SK-N-SH (cell line): ENCODE measurements at regions not wholly inside any gene's neighbourhood (a gene's known extent, or its start where the extent isn't known, plus 50 kb on each side); places are given as distances from the start of the nearest gene placed in this dataset.

ENCODE experiments used
- CTCF ChIP-seq: fragments of 200-600 bp; sonication (generic); IDR thresholded peaks from 2 replicates; pipeline ENCODE4 v1.6.1; 2017; ENCODE audit warnings: antibody characterized with exemption, mild to moderate bottlenecking, moderate library complexity
- EP300 ChIP-seq, 2 experiments: IDR thresholded peaks; 2 replicates each; pipeline versions ENCODE4 v1.4.0 to v1.6.1; 2012; ENCODE audit warnings: borderline replicate concordance in 1 of 2, low read depth in 1 of 2, low read length in 1 of 2
- GABPA ChIP-seq: IDR thresholded peaks from 2 replicates; pipeline ENCODE4 v1.4.0; 2012; ENCODE audit warnings: low read depth, mild to moderate bottlenecking
- MAX ChIP-seq: IDR thresholded peaks from 2 replicates; pipeline ENCODE4 v1.4.0; 2012; ENCODE audit warnings: low read depth
- NFIC ChIP-seq: IDR thresholded peaks from 2 replicates; pipeline ENCODE4 v1.4.0; 2012; ENCODE audit warnings: borderline replicate concordance
- POLR2AphosphoS5 ChIP-seq: IDR thresholded peaks from 2 replicates; pipeline ENCODE4 v1.6.1; 2012; ENCODE audit warnings: low read depth, low read length
- RAD21 ChIP-seq: IDR thresholded peaks from 2 replicates; pipeline ENCODE4 v1.6.1; 2012; ENCODE audit warnings: mild to moderate bottlenecking, low read length
- REST ChIP-seq: IDR thresholded peaks from 2 replicates; pipeline ENCODE4 v1.6.1; 2012; ENCODE audit warnings: mild to moderate bottlenecking, low read depth, low read length, moderate library complexity
- RFX5 ChIP-seq: IDR thresholded peaks from 2 replicates; pipeline ENCODE4 v1.6.1; 2012; ENCODE audit warnings: mild to moderate bottlenecking, improper control_type of control experiment, low read length
- SMC3 ChIP-seq: IDR thresholded peaks from 2 replicates; pipeline ENCODE4 v1.6.1; 2012; ENCODE audit warnings: low read depth, low read length, improper control_type of control experiment

GRCh38 chr5:42021923-42022322, 96.8 kb downstream of the FBXO4 start:
- no peak for TF ChIP-seq CTCF
- TF ChIP-seq RAD21, result no peak
- TF ChIP-seq EP300 (IDR thresholded peaks at IDR 0.05; ENCODE audit: borderline replicate concordance in 1 of 2, low read depth in 1 of 2, low read length in 1 of 2), result no peak
- no peak for TF ChIP-seq RFX5
- TF ChIP-seq REST, result no peak
- no peak for TF ChIP-seq SMC3
- no peak for TF ChIP-seq GABPA
- TF ChIP-seq MAX, result no peak
- TF ChIP-seq POLR2AphosphoS5, result no peak
- no peak for TF ChIP-seq NFIC
